DND-41 (cell line): ENCODE measurements at regions not wholly inside any gene's neighbourhood (a gene's known extent, or its start where the extent isn't known, plus 50 kb on each side); places are given as distances from the start of the nearest gene placed in this dataset.

Experiments used
- ATAC-seq: fragments of 200-7000 bp; cut with Tn5 transposase; 3 replicates; pipeline ENCODE4 v1.9.1; 2021; ENCODE audit warnings: low read depth; ENCODE audit not compliant: insufficient read depth
- DNase-seq: peaks from one replicate; pipeline ENCODE4 v3.0.0-alpha.2; 2020
- H2AFZ ChIP-seq: 2 replicates; pipeline ENCODE4 v1.6.0; 2012; ENCODE audit warnings: low read depth, low read length
- H3K27ac ChIP-seq: 2 replicates; pipeline ENCODE4 v1.5.1; 2012; ENCODE audit warnings: low read length, inconsistent platforms
- H3K27me3 ChIP-seq: fragments of 200-600 bp; sonication (generic); 2 replicates; pipeline ENCODE4 v1.6.0; 2012; ENCODE audit warnings: low read length, mild to moderate bottlenecking, inconsistent platforms; ENCODE audit not compliant: insufficient read depth, poor library complexity
- H3K36me3 ChIP-seq: 2 replicates; pipeline ENCODE4 v1.5.1; 2012; ENCODE audit warnings: low read length, inconsistent platforms; ENCODE audit not compliant: insufficient read depth
- H3K4me1 ChIP-seq: 2 replicates; pipeline ENCODE4 v1.5.1; 2012; ENCODE audit warnings: mild to moderate bottlenecking, low read length; ENCODE audit not compliant: insufficient read depth
- H3K4me2 ChIP-seq: 2 replicates; pipeline ENCODE4 v1.6.0; 2012; ENCODE audit warnings: mild to moderate bottlenecking, moderate library complexity, low read length, inconsistent platforms; ENCODE audit not compliant: insufficient read depth
- H3K4me3 ChIP-seq, 2 experiments: fragments of 200-600 bp in 1 of 2; shearing (Covaris generic) in 1 of 2; 2 replicates each; pipeline ENCODE4 v1.5.1; 2012 to 2016; ENCODE audit warnings: inconsistent platforms in 2 of 2, low read length in 2 of 2, mild to moderate bottlenecking in 2 of 2, low read depth in 1 of 2, moderate library complexity in 1 of 2
- H3K79me2 ChIP-seq: 2 replicates; pipeline ENCODE4 v1.6.0; 2012; ENCODE audit warnings: low read length, inconsistent platforms; ENCODE audit not compliant: insufficient read depth
- H3K9ac ChIP-seq: 2 replicates; pipeline ENCODE4 v1.6.0; 2012; ENCODE audit warnings: low read depth, mild to moderate bottlenecking, inconsistent platforms, low read length, moderate library complexity
- H3K9me3 ChIP-seq: 2 replicates; pipeline ENCODE4 v1.5.1; 2012; ENCODE audit warnings: low read length, moderate library complexity, mild to moderate bottlenecking, inconsistent platforms; ENCODE audit not compliant: insufficient read depth, severe bottlenecking
- H4K20me1 ChIP-seq: 2 replicates; pipeline ENCODE4 v1.6.0; 2012; ENCODE audit warnings: low read length; ENCODE audit not compliant: insufficient read depth
- CTCF ChIP-seq: IDR thresholded peaks from 2 replicates; pipeline ENCODE4 v1.5.1; 2012; ENCODE audit warnings: borderline replicate concordance, low read length, moderate library complexity, mild to moderate bottlenecking; ENCODE audit not compliant: poor library complexity, severe bottlenecking; ENCODE audit errors: extremely low read depth
- EZH2 ChIP-seq: IDR thresholded peaks from 3 replicates; pipeline ENCODE4 v1.6.1; 2012; ENCODE audit warnings: borderline replicate concordance, low read depth, mild to moderate bottlenecking, moderate library complexity, low read length, inconsistent platforms; ENCODE audit not compliant: severe bottlenecking

- no peak for ATAC-seq
These were observed 951.4 kb downstream of the NR2F1-AS1 start for GRCh38 chr5:92629574-92629973.

DNA sequence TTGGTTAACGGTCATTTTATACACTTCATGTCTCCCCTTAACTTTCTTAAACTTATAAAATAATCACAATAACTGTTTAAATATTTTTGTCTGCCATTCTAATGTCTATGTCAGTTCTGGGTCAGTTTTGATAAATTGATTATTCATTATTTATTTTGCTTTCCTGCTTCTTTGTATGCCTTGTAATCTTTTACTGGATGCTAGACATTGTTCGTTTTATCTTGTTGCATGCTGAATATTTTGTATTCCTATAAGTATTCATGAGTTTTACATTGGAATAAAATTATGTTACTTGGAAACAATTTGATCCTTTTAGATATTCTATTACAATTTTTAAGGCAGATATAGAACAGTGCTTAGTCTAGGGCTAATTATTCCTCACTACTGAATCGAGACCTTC is 952.0 kb downstream of the NR2F1-AS1 start:
- no peak overlapping the region for H3K27ac ChIP-seq
- no peaks in the 10 kb centered on the region for H3K9me3 ChIP-seq
- no peaks in the 10 kb centered on the region for H3K4me1 ChIP-seq
- no peaks in the 10 kb centered on the region for H3K36me3 ChIP-seq
- DNase-seq = no peak
- TF ChIP-seq CTCF (no peak), EZH2 (no peak)
- no peak overlapping the region for H3K4me2 ChIP-seq
- H3K27me3 ChIP-seq = no peaks in the 10 kb centered on the region
- H2AFZ ChIP-seq = no peak overlapping the region
- no peak overlapping the region for H3K4me3 ChIP-seq
- no peaks in the 10 kb centered on the region for H4K20me1 ChIP-seq
- ATAC-seq = no peak
- no peaks in the 10 kb centered on the region for H3K79me2 ChIP-seq
- no peak overlapping the region for H3K9ac ChIP-seq

More at GRCh38 chr5:92629574-92629973, 951.4 kb downstream of the NR2F1-AS1 start:
- Histone ChIP-seq H4K20me1 (no peaks in the 10 kb centered on the region), H3K79me2 (no peaks in the 10 kb centered on the region), H3K27ac (no peak overlapping the region), H3K9ac (no peak overlapping the region), H3K4me3 (no peak overlapping the region), H3K36me3 (no peaks in the 10 kb centered on the region), H2AFZ (no peak overlapping the region), H3K27me3 (no peaks in the 10 kb centered on the region), H3K4me2 (no peak overlapping the region), H3K4me1 (no peaks in the 10 kb centered on the region), H3K9me3 (no peaks in the 10 kb centered on the region)
- DNase-seq = no peak
- TF ChIP-seq EZH2 = no peak
- TF ChIP-seq CTCF = no peak

DNA sequence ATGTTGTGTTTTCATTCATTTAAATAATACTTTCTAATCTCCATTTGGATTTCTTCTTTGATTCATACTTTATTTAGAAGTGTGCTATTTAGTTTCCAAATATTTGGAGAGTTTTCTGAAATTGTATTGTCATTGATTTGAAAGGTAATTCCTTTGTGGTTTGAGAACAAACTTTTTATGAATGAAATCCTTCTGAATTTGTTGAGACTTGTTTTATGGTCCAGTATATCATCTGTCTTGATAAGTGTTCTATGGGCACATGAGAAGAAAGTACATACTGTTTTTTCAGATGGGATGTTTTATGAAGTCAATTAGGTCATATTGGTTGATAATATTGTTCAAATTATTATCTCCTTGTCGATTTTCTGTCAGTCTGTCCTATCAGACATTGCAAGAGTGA is 953.8 kb downstream of the NR2F1-AS1 start:
- no peaks in the 10 kb centered on the region for H3K36me3 ChIP-seq
- H3K9me3 ChIP-seq = no peaks in the 10 kb centered on the region
- no peaks in the 10 kb centered on the region for H3K4me1 ChIP-seq
- DNase-seq = no peak
- no peak overlapping the region for H3K27ac ChIP-seq
- H3K27me3 ChIP-seq = no peaks in the 10 kb centered on the region
- no peak for ATAC-seq
- TF ChIP-seq CTCF = no peak
- TF ChIP-seq EZH2 = no peak
- H2AFZ ChIP-seq = no peak overlapping the region
- no peaks in the 10 kb centered on the region for H4K20me1 ChIP-seq
- H3K4me2 ChIP-seq = no peak overlapping the region
- H3K4me3 ChIP-seq = no peak overlapping the region
- no peak overlapping the region for H3K9ac ChIP-seq
- no peaks in the 10 kb centered on the region for H3K79me2 ChIP-seq

DNA sequence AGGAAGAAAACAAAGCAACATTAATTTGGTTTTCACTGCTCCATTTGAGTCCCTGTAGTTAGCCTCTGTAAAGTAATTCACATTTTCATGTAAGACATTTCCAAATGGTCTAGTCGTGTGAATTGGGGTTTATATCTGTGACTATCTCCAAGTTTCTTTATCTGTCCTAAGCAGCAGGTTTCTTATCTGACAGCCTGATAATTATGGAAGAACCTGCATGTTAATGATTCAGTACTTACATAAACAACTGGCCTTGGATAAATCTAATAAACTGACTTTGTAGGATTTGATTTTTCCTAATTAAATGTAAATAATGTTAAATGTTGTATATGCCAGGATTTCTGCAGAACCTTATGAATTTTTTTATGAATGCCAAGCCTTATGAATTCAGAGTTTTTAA is 964.9 kb downstream of the NR2F1-AS1 start:
- no peak for ATAC-seq
- no peaks in the 10 kb centered on the region for H3K36me3 ChIP-seq
- H3K4me2 ChIP-seq = no peak overlapping the region
- H2AFZ ChIP-seq = no peak overlapping the region
- TF ChIP-seq EZH2 (no peak), CTCF (no peak)
- H4K20me1 ChIP-seq = no peaks in the 10 kb centered on the region
- H3K27me3 ChIP-seq = no peaks in the 10 kb centered on the region
- H3K9ac ChIP-seq = no peak overlapping the region
- H3K4me3 ChIP-seq = no peak overlapping the region
- no peak for DNase-seq
- no peaks in the 10 kb centered on the region for H3K79me2 ChIP-seq
- no peaks in the 10 kb centered on the region for H3K9me3 ChIP-seq
- no peaks in the 10 kb centered on the region for H3K4me1 ChIP-seq
- H3K27ac ChIP-seq = no peak overlapping the region
